Activated CD4-positive, alpha-beta T cell treated with anti-CD3 and anti-CD28 coated beads, Interleukin-2, Interleukin-6, amounts not matched to agents 100 ng/mL and 50 ng/mL, durations not matched to agents 16 hours and 8 hours (primary cell): ENCODE measurements at regions not wholly inside any gene's neighbourhood (a gene's known extent, or its start where the extent isn't known, plus 50 kb on each side); places are given as distances from the start of the nearest gene placed in this dataset.

Experiments
- DNase-seq: peaks from one replicate; pipeline ENCODE4 v3.0.0-alpha.2; 2020

DNA sequence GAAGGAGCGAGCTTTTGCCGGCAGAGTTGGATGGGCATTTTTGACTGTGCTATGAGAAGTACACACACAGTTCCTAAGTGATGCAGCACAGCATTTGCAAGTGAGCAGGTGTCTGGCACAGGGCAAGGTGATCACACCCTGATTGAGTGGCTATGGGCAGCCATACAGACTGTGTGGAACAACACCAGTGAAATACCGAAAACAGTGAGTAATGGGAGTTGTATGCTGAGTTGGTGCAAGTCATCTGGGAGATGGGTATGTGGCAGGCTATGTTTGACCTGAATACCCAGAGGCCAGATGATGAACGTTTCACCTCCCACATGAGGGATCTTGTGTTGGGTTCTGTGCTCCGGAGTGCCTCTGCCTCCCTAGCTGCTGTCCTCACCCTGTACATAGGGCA is 53.5 kb upstream of the TIPARP start:
- DNase-seq = no peak

DNA sequence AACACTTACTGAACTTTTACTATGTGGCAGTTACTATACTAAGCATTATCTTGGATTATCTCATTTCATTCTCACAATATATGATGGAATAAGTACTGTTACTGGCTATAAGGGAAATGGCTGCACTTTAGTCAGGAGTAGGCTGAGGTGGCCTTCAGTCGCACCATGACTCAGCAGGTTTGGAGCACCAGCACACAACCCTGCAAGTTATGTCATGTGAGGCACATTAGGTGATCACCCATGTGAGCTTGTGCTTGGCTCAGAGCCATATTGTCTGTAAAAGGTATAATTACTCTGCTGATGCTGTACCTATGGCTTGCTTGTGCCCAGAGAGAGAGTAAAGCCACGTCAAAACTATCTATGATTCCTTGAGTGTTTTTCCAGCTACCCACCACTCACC is 54.1 kb upstream of the TIPARP start:
- DNase-seq = peak; percentile 32

DNA sequence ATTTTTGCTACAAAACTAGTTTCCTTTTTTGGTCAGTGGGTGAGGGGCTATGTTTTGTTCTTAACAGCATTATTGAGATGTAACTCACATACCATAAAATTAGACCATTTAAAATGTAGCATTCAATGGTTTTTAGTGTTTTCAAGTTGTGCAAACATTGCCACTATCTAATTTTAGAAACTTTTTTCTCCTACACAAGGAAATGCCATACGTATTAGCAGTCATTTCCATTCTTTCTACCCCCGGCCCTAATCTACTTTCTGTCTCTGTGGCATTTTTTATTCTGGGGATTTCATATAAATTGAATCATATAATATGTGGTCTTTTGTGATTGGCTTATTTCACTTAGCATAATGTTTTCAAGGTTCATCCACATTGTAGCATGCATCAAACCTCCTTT is 55.0 kb upstream of the TIPARP start:
- no peak for DNase-seq

DNA sequence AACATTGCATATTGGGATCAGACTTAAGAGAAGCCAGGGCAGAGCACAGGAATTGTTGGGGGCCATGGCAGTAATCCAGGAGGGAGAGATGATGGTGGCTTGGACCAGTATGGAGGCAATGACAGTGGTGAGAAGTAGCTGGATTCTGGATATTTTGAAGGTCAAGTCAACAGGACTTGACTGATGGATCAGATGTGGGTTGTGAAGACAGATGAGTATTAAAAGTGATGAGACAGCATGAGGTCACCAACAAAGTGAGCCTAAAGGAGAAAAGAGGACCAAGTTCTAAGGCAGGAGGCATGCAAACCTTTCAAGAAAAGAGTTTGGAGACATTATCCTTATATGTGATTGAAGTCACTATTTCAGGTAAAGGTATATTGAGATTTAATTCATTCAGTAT is 56.6 kb upstream of the TIPARP start:
- DNase-seq = no peak

DNA sequence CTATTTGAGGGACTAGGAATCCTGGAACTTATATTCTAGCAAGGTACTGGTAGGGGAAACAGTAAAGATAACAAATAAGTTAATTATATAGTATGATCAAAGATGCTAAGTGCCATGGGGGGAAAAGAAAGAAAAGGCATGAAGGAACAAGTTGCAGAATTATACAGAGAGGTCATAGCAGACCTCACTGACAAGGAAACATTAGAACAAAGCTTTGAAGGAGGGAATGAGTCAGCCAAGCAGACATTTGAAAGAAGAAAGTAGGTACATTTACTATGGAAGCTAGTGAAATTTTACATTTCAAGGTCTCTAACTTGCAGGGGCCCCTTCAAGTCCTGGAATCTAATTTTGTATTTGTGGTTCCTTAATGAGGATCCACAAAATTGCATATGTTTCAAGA is 57.2 kb upstream of the TIPARP start:
- DNase-seq = no peak

DNA sequence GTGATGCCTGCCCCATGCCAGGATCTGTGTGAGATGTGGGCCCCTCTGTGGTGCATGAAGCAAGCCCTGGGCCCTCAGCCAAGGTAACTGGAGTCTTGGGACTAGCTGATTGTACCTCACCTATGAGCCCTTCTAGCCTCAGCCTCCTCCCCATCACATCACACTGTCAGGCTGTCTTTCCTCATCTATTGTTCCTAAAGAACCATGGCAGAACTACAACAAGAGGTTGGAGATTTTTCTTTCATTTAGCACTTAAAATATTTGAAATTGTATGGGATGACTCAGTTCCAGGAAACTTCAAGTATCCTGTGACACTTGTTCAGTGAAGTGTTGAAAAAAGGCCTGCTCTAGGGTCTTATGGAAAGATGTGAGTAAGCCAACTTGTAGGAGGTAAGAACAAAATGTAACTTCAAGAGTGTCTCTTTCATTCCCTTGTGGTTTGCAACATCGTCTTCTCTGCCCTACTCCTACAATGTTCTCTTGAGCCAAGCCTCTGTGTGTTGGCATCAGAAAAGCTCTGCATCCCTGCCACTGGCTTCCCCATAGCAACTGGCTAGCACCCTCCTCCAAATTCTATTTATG is 58.7 kb upstream of the TIPARP start:
- DNase-seq = no peak

DNA sequence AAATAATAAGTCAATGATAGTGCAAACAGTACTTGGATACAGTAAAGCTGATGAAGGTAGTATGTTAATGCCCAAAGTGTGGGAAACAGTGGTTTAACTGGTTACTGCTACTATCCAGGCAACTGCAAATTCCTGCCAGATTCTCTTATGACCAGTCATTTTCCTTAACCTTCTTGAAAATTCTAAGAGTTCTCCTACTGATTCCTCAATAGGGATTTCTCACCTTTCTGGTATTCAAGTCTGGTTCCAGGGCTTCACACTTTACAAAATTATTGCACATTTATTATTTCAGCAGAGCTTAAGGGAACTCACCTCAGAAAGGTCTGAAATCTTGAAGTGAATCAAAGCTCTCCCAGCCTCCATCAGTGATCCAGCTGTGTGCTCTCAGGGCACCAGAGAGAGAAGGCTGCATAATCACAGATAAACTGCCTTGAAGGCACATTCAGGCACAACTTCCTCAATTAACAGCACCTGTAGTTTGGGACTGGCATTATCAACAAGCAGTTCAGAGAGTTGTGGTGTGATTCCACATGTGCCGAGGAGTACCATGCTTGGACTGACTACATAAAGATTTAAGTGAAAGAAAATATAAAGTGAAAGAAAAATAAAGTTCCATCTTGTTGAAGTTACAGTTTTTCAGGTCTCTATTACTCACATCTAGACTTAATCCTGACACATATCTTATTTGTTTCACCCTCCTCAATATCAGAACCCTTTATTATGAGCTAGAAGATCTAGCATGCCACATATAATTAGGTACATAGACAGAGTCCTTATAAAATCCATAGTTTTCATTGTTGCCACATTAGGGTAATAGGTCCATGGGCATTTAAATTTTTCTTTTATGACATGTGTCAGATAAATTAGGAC is 59.5 kb upstream of the TIPARP start:
- DNase-seq = no peak

DNA sequence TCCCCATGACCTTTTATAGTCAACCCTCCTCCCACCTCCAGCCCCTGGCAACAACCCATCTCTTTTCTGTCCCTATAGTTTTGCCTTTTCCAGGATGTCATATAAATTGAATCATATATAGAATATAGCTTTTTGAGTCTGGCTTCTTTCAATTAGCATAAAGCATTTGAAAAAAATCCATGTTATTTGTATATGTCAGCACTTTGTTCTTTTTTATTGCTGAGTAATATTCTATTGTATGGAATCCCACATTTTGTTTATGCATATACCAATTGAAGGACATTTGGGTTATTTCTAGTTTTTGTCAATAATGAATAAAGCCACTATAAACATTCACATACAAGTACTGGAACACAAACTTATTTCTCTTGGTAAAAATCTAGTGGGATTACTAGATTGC is 58.0 kb upstream of the SSR3 start:
- no peak for DNase-seq

DNA sequence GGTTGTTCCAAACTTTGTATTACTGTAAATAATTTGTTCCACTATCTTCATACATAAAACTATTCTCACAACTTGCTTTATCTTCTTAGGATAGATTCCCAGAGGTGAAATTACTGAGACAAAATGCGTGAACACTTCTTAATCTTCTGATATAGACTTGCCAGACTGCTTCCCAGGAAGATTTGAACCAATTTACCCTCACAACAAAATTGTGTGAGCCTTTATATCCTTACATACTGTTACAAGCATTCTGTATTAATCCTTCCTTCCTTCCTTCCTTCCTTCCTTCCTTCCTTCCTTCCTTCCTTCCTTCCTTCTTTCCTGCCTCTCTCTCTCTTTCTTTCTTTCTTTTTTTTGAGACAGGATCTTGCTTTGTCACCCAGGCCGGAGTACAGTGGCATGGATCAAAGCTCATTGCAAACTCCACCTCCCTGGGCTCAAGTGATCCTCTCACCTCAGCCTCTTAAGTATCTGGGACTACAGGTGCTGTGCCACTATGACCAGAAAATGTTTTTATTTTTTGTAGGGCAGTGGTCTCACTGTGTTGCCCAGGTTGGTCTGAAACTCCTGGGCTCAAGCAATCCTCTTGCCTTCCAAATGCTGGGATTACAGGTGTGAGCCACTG is 57.1 kb upstream of the SSR3 start:
- no peak for DNase-seq

DNA sequence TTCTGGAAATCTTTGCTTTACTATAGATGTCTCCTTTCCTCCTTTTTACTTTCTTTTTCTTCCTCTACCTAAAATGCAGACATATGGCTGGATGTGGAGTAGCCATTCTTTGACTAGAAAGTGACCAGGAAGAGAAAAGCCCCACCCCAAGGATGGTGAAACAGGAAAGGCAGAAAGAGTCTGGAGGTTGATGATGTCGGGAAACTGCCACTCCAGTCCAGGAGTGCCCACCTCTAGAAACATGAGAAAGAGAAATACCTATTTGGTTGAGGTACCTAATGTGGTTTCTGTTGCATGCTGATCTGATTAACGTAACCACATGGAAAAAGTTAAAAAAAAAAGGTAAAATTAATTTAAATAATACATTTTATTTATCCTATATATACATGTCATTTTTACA is 55.2 kb upstream of the SSR3 start:
- no peak for DNase-seq

DNA sequence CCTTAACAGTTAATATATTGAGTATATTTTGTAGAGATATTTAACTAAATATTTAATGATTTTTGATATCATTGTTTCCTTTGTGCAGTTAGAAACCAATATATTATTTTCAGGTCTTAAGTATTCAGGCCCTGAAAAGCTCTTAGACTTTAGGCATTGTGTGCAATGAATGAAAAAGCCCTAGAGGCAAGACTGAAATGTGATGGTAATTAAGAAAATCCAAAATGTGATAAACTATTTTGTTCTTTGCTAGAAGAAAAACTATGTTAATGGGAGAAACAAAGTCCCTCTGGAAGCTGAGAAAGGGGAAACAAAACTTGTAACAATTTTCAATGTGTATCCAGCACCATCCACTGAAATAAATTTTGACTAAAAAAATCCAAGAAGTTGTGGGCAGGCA is 54.6 kb upstream of the SSR3 start:
- no peak for DNase-seq

DNA sequence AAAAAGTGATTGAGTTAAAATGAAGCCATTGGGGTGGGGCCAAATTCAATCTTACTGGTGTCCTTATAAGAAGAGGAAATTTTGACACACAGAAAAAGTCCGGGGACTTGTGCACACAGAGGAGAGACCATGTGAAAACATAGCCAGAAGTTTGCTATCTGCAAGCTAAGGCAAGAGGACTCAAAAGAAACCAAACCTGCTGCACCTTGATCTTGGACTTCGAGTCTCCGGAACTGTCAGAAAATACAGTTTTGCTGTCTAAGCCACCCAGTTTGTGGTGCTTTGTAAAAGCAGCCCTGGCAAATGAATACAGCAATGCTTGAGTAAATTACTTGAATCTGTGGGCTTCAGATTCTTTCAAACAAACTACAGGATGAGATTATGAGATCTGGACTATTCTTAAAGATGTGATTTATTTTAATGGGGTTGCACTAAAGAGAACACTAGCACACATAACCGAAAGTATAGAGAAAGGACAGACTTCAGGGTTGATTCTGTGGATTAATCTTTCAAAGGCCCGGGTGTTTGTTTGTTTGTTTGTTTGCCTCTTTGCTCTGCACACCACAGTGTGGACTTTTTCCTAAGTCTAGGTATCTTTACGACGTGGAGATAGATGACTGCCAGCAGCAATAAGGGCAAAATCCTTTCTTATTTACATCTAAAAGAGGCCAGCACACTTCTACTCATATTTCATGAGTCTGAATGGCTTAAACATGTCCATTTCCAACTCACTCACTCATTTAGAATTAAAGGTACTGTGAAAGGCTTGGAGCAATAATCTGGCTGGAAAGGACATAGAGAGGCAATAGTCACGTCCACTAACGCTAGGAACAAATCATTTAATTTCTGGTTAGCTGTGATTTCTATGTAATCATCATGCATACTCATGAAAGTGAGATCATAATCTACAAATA is 53.9 kb upstream of the SSR3 start:
- no peak for DNase-seq

DNA sequence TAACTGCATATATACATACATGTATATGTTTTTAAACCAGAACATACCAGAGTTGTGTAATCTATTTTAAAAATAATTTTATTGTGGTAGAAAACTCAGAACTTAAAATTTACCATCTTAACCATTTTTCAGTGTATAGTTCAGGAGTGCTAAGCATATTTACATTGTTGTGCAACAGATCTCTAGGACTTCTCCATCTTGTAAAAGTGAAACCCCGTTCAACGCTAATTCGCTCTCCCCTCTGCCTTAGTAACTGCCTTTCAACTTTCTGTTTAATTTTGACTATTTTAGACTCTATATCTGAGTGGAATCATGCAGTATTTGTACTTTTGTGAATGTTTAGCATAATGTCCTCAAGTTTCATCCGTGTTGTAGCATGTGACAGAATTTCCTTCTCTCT is 51.8 kb upstream of the SSR3 start:
- peak; percentile 54 for DNase-seq

DNA sequence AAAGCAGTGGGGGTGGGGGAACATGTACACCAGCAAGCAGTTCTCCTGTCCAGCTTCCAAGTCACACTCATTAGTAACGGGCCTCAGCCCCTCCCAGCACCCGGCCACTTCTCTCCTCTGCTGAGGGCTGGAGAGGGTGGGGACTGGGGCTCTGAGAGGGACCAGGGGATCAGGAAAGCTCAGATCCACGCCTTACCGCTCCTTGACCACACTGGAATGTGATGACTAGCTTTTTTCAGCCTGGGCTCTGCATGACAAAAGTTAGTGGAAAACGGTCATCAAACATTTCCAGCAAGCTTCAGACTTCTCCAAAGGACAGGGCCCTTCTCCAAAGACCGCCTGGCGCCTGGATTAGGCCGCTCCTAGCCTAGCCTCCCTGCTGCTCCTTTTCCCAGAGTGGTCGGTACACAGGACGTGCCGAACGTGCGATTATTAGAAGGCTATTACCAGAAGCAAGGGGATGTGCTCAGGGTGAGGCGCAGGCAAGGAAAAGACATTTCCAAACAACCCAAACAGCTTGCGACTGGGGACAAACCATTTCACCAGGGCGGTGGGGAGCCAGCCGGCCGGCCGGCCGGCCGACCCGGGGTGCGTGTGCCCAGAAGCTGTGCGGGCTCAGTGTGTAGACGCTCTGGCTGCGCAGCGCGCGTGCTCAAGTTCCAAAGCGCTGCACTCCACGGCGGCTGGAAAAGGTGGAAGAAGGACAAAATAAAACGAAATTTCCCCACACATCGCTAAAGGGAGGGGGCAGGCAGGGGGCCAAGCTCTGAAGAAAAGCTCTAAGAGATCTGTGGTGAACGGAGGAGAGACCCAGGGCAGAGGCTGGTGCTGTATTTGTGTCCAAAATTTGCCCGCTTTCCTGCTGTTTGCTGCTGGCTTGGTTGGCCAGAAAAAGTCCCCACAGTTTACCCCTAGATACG is 51.0 kb upstream of the SSR3 start:
- no peak for DNase-seq

DNA sequence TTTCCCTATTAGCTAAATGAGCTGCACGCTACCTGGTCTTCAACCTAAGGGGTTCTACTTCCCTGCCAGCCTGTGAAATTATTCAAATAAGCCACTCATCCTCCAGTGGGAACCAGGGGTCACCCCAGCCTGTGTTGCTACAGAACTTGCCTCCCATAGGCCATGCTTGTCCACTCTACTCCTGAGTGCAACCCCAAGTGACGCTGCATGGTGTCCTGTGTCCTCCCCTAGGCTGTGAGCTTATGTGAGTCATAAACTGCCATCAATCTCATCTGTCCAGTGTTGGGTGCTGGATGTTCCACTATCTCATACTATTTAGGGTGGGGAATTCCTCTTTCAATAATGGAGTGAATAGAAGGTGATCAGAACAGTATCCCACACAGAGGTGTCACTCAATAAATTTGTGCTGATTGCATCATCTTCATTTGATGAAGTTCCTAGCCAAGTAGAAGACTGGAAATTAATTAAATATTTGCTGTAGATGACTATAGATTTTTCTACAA is 49.8 kb upstream of the SSR3 start:
- DNase-seq = no peak
